HCT116 (cell line): ENCODE measurements at regions not wholly inside any gene's neighbourhood (a gene's known extent, or its start where the extent isn't known, plus 50 kb on each side); places are given as distances from the start of the nearest gene placed in this dataset.

Experiments used
- ATAC-seq: fragments of 200-7000 bp; cut with Tn5 transposase; 2 replicates; pipeline ENCODE4 v1.9.1; 2020; ENCODE audit warnings: mild to moderate bottlenecking, moderate library complexity
- BruUV-seq: library from RNA; stranded (reverse); fragments of 400-500 nt; replicated peaks from 2 replicates; lab custom pipeline; 2021; lab: Mats Ljungman, UMichigan
- CTCF ChIA-PET: fragments of 300-600 bp; sonication (Branson Sonifier 250); formaldehyde crosslinking; loops from one replicate; lab custom pipeline; 2021; ENCODE audit warnings: antibody characterized with exemption; lab: Charles Lee
- POLR2A ChIA-PET: fragments of 300-600, 350-600 bp; sonication (Branson Sonifier 250); formaldehyde crosslinking; loops from one replicate; lab custom pipeline; 2021; ENCODE audit warnings: antibody characterized with exemption; lab: Charles Lee
- RAD21 ChIA-PET, 2 experiments: fragments of 300-600 bp; sonication (Branson Sonifier 250); formaldehyde crosslinking; loops; one replicate each; lab custom pipeline; 2023; ENCODE audit warnings: low total read pairs in 2 of 2; ENCODE audit not compliant: uncharacterized antibody in 2 of 2, unreplicated experiment in 2 of 2, low non-redundant PET in 1 of 2; lab: Charles Lee
- DNase-seq: peaks from one replicate; pipeline ENCODE4 v3.0.0-alpha.2; 2010; ENCODE audit warnings: low read depth, low spot score
- H2AFZ ChIP-seq: fragments of 200-600 bp; shearing (Covaris generic), sonication (generic); 2 replicates; pipeline ENCODE4 v1.6.1; 2017; ENCODE audit warnings: low read depth, mixed run types, mixed read lengths, antibody characterized with exemption, low read length; ENCODE audit not compliant: poor library complexity, severe bottlenecking
- H3K27ac ChIP-seq: 2 replicates; pipeline ENCODE4 v1.5.1; 2012; ENCODE audit warnings: low read depth, low read length
- H3K27me3 ChIP-seq: fragments of 200-600 bp; sonication (generic); 2 replicates; pipeline ENCODE4 v1.6.1; 2016; ENCODE audit warnings: mixed run types, low read length, mixed read lengths; ENCODE audit not compliant: insufficient read depth
- H3K36me3 ChIP-seq, 2 experiments: fragments of 200-500 bp in 1 of 2; fragments of 200-600 bp in 1 of 2; sonication (Bioruptor generic) in 1 of 2; sonication (generic) in 1 of 2; 2 replicates each; pipeline versions ENCODE4 v1.5.1 to v1.6.1; 2014 to 2016; ENCODE audit warnings: low read length in 2 of 2, inconsistent platforms in 1 of 2, mixed read lengths in 1 of 2, mixed run types in 1 of 2; ENCODE audit not compliant: insufficient read depth in 2 of 2, control insufficient read depth in 1 of 2
- H3K4me1 ChIP-seq, 2 experiments: fragments of 200-600 bp in 1 of 2; sonication (generic) in 1 of 2; 2 replicates each; pipeline versions ENCODE4 v1.5.1 to v1.6.1; 2012 to 2017; ENCODE audit warnings: low read length in 2 of 2, inconsistent platforms in 1 of 2, mild to moderate bottlenecking in 1 of 2, mixed read lengths in 1 of 2, mixed run types in 1 of 2, moderate library complexity in 1 of 2; ENCODE audit not compliant: insufficient read depth in 2 of 2, control insufficient read depth in 1 of 2
- H3K4me2 ChIP-seq: fragments of 200-600 bp; sonication (generic); 2 replicates; pipeline ENCODE4 v1.6.1; 2017; ENCODE audit warnings: mixed run types, low read length, mixed read lengths
- H3K4me3 ChIP-seq, 2 experiments: fragments of 200-600 bp in 1 of 2; sonication (generic) in 1 of 2; replicated peaks in 1 of 2; 2 replicates each; pipeline ENCODE4 v1.5.1; 2011 to 2016; ENCODE audit warnings: low read length in 2 of 2, control low read depth in 1 of 2, low read depth in 1 of 2, mild to moderate bottlenecking in 1 of 2, mixed read lengths in 1 of 2, mixed run types in 1 of 2
- H3K79me2 ChIP-seq: fragments of 200-600 bp; sonication (generic); 2 replicates; pipeline ENCODE4 v1.6.1; 2017; ENCODE audit warnings: mild to moderate bottlenecking, mixed run types, low read length, moderate library complexity, mixed read lengths; ENCODE audit not compliant: insufficient read depth
- H3K9ac ChIP-seq: fragments of 200-600 bp; sonication (generic); 2 replicates; pipeline ENCODE4 v1.6.1; 2016; ENCODE audit warnings: low read length, mixed read lengths
- H3K9me2 ChIP-seq: fragments of 200-600 bp; sonication (generic), shearing (Covaris generic); 2 replicates; pipeline ENCODE4 v1.6.1; 2017; ENCODE audit warnings: mixed run types, mild to moderate bottlenecking, moderate library complexity; ENCODE audit not compliant: insufficient read depth
- H3K9me3 ChIP-seq, 2 experiments: fragments of 200-500 bp in 1 of 2; fragments of 200-600 bp in 1 of 2; sonication (Bioruptor generic) in 1 of 2; sonication (generic) in 1 of 2; 2 replicates each; pipeline ENCODE4 v1.6.1; 2014 to 2017; ENCODE audit warnings: low read length in 2 of 2, mixed read lengths in 2 of 2, inconsistent platforms in 1 of 2, low read depth in 1 of 2, mild to moderate bottlenecking in 1 of 2, mixed run types in 1 of 2, moderate library complexity in 1 of 2; ENCODE audit not compliant: control insufficient read depth in 1 of 2, insufficient read depth in 1 of 2
- H4K20me1 ChIP-seq: fragments of 200-600 bp; sonication (generic), shearing (Covaris generic); 2 replicates; pipeline ENCODE4 v1.6.1; 2017; ENCODE audit warnings: mixed run types, mild to moderate bottlenecking, moderate library complexity; ENCODE audit not compliant: insufficient read depth
- CBX3 ChIP-seq: IDR thresholded peaks from 2 replicates; pipeline ENCODE4 v1.6.1; 2012; ENCODE audit warnings: low read depth
- EGR1 ChIP-seq: IDR thresholded peaks from 2 replicates; pipeline ENCODE4 v1.6.1; 2012; ENCODE audit warnings: low read depth
- FOSL1 ChIP-seq: IDR thresholded peaks from 2 replicates; pipeline ENCODE4 v1.6.1; 2012; ENCODE audit warnings: low read depth
- JUND ChIP-seq: IDR thresholded peaks from 2 replicates; pipeline ENCODE4 v1.6.1; 2012
- SIN3A ChIP-seq: IDR thresholded peaks from 2 replicates; pipeline ENCODE4 v1.6.1; 2012; ENCODE audit warnings: low read depth
- SP1 ChIP-seq: IDR thresholded peaks from 2 replicates; pipeline ENCODE4 v1.6.1; 2012; ENCODE audit warnings: low read depth
- SRF ChIP-seq: IDR thresholded peaks from 2 replicates; pipeline ENCODE4 v1.6.1; 2012; ENCODE audit warnings: low read depth
- intact Hi-C: fragments of 100-400 bp; cut with micrococcal nuclease; formaldehyde crosslinking; loops from 2 replicates; pipeline ENCODE4 v1.10.0; 2022
- TF ChIP-seq, protein P1 (sequence below), 3 experiments: fragments of 200-600 bp in 1 of 3; sonication (generic) in 1 of 3; IDR thresholded peaks in 2 of 3; conservative IDR thresholded peaks in 1 of 3; 2 replicates each; pipeline ENCODE4 v1.5.1; 2012 to 2017; ENCODE audit warnings: low read depth in 2 of 3, low read length in 2 of 3, antibody characterized with exemption in 1 of 3, borderline replicate concordance in 1 of 3, control low read depth in 1 of 3, mild to moderate bottlenecking in 1 of 3, mixed read lengths in 1 of 3, mixed run types in 1 of 3, moderate library complexity in 1 of 3; ENCODE audit not compliant: insufficient read depth in 1 of 3
- TF ChIP-seq, protein P2 (sequence below): IDR thresholded peaks from 2 replicates; pipeline ENCODE4 v1.6.1; 2012
- TF ChIP-seq, protein P3 (sequence below): IDR thresholded peaks from 2 replicates; pipeline ENCODE4 v1.6.1; 2012

DNA sequence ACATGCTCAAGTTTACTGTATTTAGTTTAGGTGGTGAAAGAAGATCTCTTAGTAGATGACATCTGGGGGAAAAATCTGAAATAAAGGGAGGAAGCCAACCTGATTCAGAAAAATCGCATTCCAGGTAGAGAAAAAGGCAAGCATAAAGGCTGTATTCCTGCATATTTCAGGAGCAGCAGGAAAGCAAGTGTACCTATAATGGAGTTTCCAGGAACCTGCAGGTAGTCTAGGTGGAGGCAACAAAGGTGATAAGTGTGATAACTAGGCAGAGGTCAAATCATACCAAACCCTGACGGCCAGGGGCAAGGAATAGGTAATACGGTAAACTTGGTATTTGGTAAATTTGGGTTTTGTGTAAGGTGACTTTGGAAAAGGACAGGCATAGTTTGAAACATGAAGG lies 132.8 kb upstream of the GOT2 start (continued):
- no peak for TF ChIP-seq CBX3
- no peak for TF ChIP-seq SP1

DNA sequence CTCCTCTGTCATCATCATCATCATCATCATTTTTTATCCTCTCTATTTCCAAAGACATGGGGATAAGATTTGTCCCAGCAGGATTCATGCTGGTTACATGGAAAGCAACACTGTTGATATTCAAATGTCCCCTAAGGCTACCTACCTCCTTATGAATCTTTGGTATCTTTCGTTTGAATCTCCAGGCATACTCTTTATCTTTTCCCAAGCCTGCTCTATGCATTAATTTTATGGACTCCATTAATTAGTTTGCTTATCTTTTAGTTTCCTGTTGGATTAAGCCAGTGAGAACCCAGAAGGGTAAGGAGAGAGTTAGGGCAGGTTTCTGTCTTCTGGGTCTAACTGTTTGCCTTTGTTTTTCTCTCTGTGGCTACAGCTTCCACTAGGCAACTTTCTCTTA lies 129.6 kb upstream of the GOT2 start:
- H3K4me1 ChIP-seq, result no peaks in the 10 kb centered on the region; a peak in 1 of 4 replicates
- no TSS peak for BruUV-seq
- H4K20me1 ChIP-seq, result no peaks in the 10 kb centered on the region
- RAD21 ChIA-PET, result no interaction called here
- CTCF ChIA-PET, result no interaction called here
- no peak overlapping the region for H3K9ac ChIP-seq
- H3K9me3 ChIP-seq, result no peaks in the 10 kb centered on the region
- intact Hi-C loops, result no loop called here
- H3K27me3 ChIP-seq, result peaks cover 4% of the 10 kb centered on the region; the same call in 1 of the 2 replicates
- H3K79me2 ChIP-seq, result no peaks in the 10 kb centered on the region
- POLR2A ChIA-PET, result no interaction called here
- H3K9me2 ChIP-seq, result no peaks in the 10 kb centered on the region
- TF ChIP-seq, protein P1, sequence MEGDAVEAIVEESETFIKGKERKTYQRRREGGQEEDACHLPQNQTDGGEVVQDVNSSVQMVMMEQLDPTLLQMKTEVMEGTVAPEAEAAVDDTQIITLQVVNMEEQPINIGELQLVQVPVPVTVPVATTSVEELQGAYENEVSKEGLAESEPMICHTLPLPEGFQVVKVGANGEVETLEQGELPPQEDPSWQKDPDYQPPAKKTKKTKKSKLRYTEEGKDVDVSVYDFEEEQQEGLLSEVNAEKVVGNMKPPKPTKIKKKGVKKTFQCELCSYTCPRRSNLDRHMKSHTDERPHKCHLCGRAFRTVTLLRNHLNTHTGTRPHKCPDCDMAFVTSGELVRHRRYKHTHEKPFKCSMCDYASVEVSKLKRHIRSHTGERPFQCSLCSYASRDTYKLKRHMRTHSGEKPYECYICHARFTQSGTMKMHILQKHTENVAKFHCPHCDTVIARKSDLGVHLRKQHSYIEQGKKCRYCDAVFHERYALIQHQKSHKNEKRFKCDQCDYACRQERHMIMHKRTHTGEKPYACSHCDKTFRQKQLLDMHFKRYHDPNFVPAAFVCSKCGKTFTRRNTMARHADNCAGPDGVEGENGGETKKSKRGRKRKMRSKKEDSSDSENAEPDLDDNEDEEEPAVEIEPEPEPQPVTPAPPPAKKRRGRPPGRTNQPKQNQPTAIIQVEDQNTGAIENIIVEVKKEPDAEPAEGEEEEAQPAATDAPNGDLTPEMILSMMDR (IDR thresholded peaks at IDR 0.05 in 2 of 3, conservative IDR thresholded peaks at IDR 0.05 in 1 of 3; ENCODE audit: borderline replicate concordance in 1 of 3, insufficient read depth in 1 of 3, low read depth in 2 of 3, low read length in 2 of 3), result no peak
- TF ChIP-seq EGR1, result no peak
- no peak for TF ChIP-seq CBX3
- TF ChIP-seq JUND, result no peak
- TF ChIP-seq FOSL1, result no peak
- TF ChIP-seq, protein P2, sequence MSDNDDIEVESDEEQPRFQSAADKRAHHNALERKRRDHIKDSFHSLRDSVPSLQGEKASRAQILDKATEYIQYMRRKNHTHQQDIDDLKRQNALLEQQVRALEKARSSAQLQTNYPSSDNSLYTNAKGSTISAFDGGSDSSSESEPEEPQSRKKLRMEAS, result no peak
- TF ChIP-seq, protein P3, sequence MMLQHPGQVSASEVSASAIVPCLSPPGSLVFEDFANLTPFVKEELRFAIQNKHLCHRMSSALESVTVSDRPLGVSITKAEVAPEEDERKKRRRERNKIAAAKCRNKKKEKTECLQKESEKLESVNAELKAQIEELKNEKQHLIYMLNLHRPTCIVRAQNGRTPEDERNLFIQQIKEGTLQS, result no peak
- no peak for TF ChIP-seq SRF
- TF ChIP-seq SIN3A, result no peak
- H3K4me2 ChIP-seq, result no peak overlapping the region
- ATAC-seq (no peak), DNase-seq (no peak)
- no peak overlapping the region for H3K4me3 ChIP-seq
- H3K27ac ChIP-seq, result no peak overlapping the region
- H2AFZ ChIP-seq, result no peak overlapping the region
- no peaks in the 10 kb centered on the region for H3K36me3 ChIP-seq
